WTC11 (cell line): ENCODE measurements at regions not wholly inside any gene's neighbourhood (a gene's known extent, or its start where the extent isn't known, plus 50 kb on each side); places are given as distances from the start of the nearest gene placed in this dataset.

ENCODE experiments used
- ATAC-seq: fragments of 200-7000 bp; cut with Tn5 transposase; 2 replicates; pipeline ENCODE4 v1.10.0; 2021; ENCODE audit warnings: mild to moderate bottlenecking, moderate library complexity
- CTCF ChIA-PET: fragments of 300-600 bp; sonication (Branson Sonifier 250); formaldehyde crosslinking; loops from one replicate; lab custom pipeline; 2021; ENCODE audit warnings: antibody characterized with exemption; lab: Charles Lee
- POLR2A ChIA-PET: fragments of 350-600 bp; sonication (Branson Sonifier 250); formaldehyde crosslinking; loops from one replicate; lab custom pipeline; 2021; ENCODE audit warnings: antibody characterized with exemption; lab: Charles Lee
- DNase-seq: peaks from one replicate; pipeline ENCODE4 v3.0.0; 2021; ENCODE audit warnings: low spot score
- H3K27ac Mint-ChIP-seq: 2 replicates; pipeline ENCODE4 v1.8.0; 2021; ENCODE audit warnings: mixed read lengths
- H3K27me3 Mint-ChIP-seq: 2 replicates; pipeline ENCODE4 v1.8.0; 2021; ENCODE audit warnings: low read depth, mild to moderate bottlenecking, moderate library complexity, mixed read lengths
- H3K36me3 Mint-ChIP-seq: 2 replicates; pipeline ENCODE4 v1.8.0; 2021; ENCODE audit warnings: mixed read lengths
- H3K4me1 Mint-ChIP-seq: 2 replicates; pipeline ENCODE4 v1.8.0; 2022; ENCODE audit warnings: mixed read lengths
- H3K4me3 Mint-ChIP-seq: 2 replicates; pipeline ENCODE4 v1.8.0; 2021; ENCODE audit warnings: mild to moderate bottlenecking, moderate library complexity, mixed read lengths
- H3K9me3 Mint-ChIP-seq: 2 replicates; pipeline ENCODE4 v1.8.0; 2021; ENCODE audit warnings: mixed read lengths
- AR ChIP-seq: fragments of 250-450 bp; sonication (Bioruptor Pico); IDR thresholded peaks from 2 replicates; pipeline ENCODE4 v1.9.0; 2021; ENCODE audit warnings: mild to moderate bottlenecking
- CREB1 ChIP-seq: sonication (generic); formaldehyde crosslinking; IDR thresholded peaks from 2 replicates; pipeline ENCODE4 v1.8.0; 2023; ENCODE audit warnings: mild to moderate bottlenecking, missing genetic modification reagents
- E2F1 ChIP-seq: sonication (generic); formaldehyde crosslinking; IDR thresholded peaks from 2 replicates; pipeline ENCODE4 v1.8.0; 2022; ENCODE audit warnings: mild to moderate bottlenecking, missing genetic modification reagents
- ESRRA ChIP-seq: sonication (generic); formaldehyde crosslinking; IDR thresholded peaks from 2 replicates; pipeline ENCODE4 v1.8.1; 2022; ENCODE audit warnings: mild to moderate bottlenecking, missing genetic modification reagents, borderline replicate concordance
- GABPB1 ChIP-seq: sonication (generic); formaldehyde crosslinking; IDR thresholded peaks from 2 replicates; pipeline ENCODE4 v1.8.1; 2023; ENCODE audit warnings: mild to moderate bottlenecking, missing genetic modification reagents
- MLX ChIP-seq: sonication (generic); formaldehyde crosslinking; IDR thresholded peaks from 2 replicates; pipeline ENCODE4 v1.8.1; 2023; ENCODE audit warnings: mild to moderate bottlenecking, missing genetic modification reagents, moderate library complexity
- RORB ChIP-seq: fragments of 250-450 bp; sonication (Bioruptor Pico); IDR thresholded peaks from 2 replicates; pipeline ENCODE4 v1.9.0; 2021; ENCODE audit warnings: mild to moderate bottlenecking
- SMAD3 ChIP-seq: sonication (generic); formaldehyde crosslinking; IDR thresholded peaks from 2 replicates; pipeline ENCODE4 v1.8.0; 2022; ENCODE audit warnings: missing genetic modification reagents, mild to moderate bottlenecking, borderline replicate concordance
- SMAD4 ChIP-seq: sonication (generic); formaldehyde crosslinking; IDR thresholded peaks from 2 replicates; pipeline ENCODE4 v1.8.0; 2022; ENCODE audit warnings: mild to moderate bottlenecking, missing genetic modification reagents
- TCF7 ChIP-seq: sonication (generic); formaldehyde crosslinking; IDR thresholded peaks from 2 replicates; pipeline ENCODE4 v1.8.0; 2022; ENCODE audit warnings: mild to moderate bottlenecking, low read depth, missing genetic modification reagents, moderate library complexity
- TP53 ChIP-seq: sonication (generic); formaldehyde crosslinking; IDR thresholded peaks from 2 replicates; pipeline ENCODE4 v1.8.1; 2023; ENCODE audit warnings: mild to moderate bottlenecking, missing genetic modification reagents
- ZNF416 ChIP-seq: fragments of 250-450 bp; sonication (Bioruptor Pico); IDR thresholded peaks from 2 replicates; pipeline ENCODE4 v1.9.0; 2021; ENCODE audit warnings: mild to moderate bottlenecking, inconsistent platforms
- ZNF671 ChIP-seq: fragments of 250-450 bp; sonication (Bioruptor Pico); IDR thresholded peaks from 2 replicates; pipeline ENCODE4 v1.8.0; 2021; ENCODE audit warnings: mild to moderate bottlenecking
- TF ChIP-seq, protein P1 (sequence below): sonication (generic); formaldehyde crosslinking; IDR thresholded peaks from 2 replicates; pipeline ENCODE4 v1.8.0; 2022; ENCODE audit warnings: mild to moderate bottlenecking, missing genetic modification reagents
- TF ChIP-seq, protein P2 (sequence below): sonication (generic); formaldehyde crosslinking; IDR thresholded peaks from 2 replicates; pipeline ENCODE4 v1.8.0; 2023; ENCODE audit warnings: missing genetic modification reagents
- TF ChIP-seq, protein P3 (sequence below): sonication (generic); formaldehyde crosslinking; IDR thresholded peaks from 2 replicates; pipeline ENCODE4 v1.8.1; 2023; ENCODE audit warnings: mild to moderate bottlenecking, missing genetic modification reagents, moderate library complexity
- TF ChIP-seq, protein P4 (sequence below): fragments of 250-450 bp; sonication (Bioruptor Pico); IDR thresholded peaks from 2 replicates; pipeline ENCODE4 v2.1.2; 2022; ENCODE audit warnings: mild to moderate bottlenecking, moderate library complexity
- TF ChIP-seq, protein P5 (sequence below): sonication (generic); formaldehyde crosslinking; IDR thresholded peaks from 2 replicates; pipeline ENCODE4 v1.8.0; 2022; ENCODE audit warnings: mild to moderate bottlenecking, missing genetic modification reagents

GRCh38 chr10:21293518-21294356 is 231.7 kb downstream of the SKIDA1 start:
- ChIA-PET POLR2A (interaction anchor here (0.8 to 1.6 kb wide), 4 partner anchors 11 to 232 kb away, joined by 3 to 8 read pairs (median 3); partner anchors contain the start of gene SKIDA1), CTCF (interaction anchor here (1.3 to 1.8 kb wide), 2 partner anchors 11 to 15 kb away, joined by 6 to 8 read pairs; no protein-coding TSS in a partner anchor)
- H3K36me3 Mint-ChIP-seq = peaks cover 4% of the 10 kb centered on the region
- H3K4me1 Mint-ChIP-seq = peaks cover 76% of the 10 kb centered on the region
- TF ChIP-seq AR (CRISPR knock-in tag) = no peak
- no peak for TF ChIP-seq E2F1 (CRISPR knock-in tag)
- TF ChIP-seq ESRRA (CRISPR knock-in tag) = no peak
- no peak for TF ChIP-seq RORB (CRISPR knock-in tag)
- TF ChIP-seq MLX (CRISPR knock-in tag) = no peak
- TF ChIP-seq ZNF416 (CRISPR knock-in tag) = no peak
- no peak for TF ChIP-seq TP53 (CRISPR knock-in tag)
- TF ChIP-seq ZNF671 (CRISPR knock-in tag) = no peak
- TF ChIP-seq, protein P1, sequence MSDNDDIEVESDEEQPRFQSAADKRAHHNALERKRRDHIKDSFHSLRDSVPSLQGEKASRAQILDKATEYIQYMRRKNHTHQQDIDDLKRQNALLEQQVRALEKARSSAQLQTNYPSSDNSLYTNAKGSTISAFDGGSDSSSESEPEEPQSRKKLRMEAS (CRISPR knock-in tag) = no peak
- TF ChIP-seq, protein P2, sequence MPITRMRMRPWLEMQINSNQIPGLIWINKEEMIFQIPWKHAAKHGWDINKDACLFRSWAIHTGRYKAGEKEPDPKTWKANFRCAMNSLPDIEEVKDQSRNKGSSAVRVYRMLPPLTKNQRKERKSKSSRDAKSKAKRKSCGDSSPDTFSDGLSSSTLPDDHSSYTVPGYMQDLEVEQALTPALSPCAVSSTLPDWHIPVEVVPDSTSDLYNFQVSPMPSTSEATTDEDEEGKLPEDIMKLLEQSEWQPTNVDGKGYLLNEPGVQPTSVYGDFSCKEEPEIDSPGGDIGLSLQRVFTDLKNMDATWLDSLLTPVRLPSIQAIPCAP (CRISPR knock-in tag) = no peak
- no peak for TF ChIP-seq CREB1 (CRISPR knock-in tag)
- TF ChIP-seq, protein P3, sequence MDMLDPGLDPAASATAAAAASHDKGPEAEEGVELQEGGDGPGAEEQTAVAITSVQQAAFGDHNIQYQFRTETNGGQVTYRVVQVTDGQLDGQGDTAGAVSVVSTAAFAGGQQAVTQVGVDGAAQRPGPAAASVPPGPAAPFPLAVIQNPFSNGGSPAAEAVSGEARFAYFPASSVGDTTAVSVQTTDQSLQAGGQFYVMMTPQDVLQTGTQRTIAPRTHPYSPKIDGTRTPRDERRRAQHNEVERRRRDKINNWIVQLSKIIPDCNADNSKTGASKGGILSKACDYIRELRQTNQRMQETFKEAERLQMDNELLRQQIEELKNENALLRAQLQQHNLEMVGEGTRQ (CRISPR knock-in tag) = no peak
- TF ChIP-seq, protein P4, sequence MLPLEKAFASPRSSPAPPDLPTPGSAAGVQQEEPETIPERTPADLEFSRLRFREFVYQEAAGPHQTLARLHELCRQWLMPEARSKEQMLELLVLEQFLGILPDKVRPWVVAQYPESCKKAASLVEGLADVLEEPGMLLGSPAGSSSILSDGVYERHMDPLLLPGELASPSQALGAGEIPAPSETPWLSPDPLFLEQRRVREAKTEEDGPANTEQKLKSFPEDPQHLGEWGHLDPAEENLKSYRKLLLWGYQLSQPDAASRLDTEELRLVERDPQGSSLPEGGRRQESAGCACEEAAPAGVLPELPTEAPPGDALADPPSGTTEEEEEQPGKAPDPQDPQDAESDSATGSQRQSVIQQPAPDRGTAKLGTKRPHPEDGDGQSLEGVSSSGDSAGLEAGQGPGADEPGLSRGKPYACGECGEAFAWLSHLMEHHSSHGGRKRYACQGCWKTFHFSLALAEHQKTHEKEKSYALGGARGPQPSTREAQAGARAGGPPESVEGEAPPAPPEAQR (CRISPR knock-in tag) = no peak
- no peak for TF ChIP-seq TCF7 (CRISPR knock-in tag)
- TF ChIP-seq GABPB1 (CRISPR knock-in tag) = no peak
- no peak for TF ChIP-seq SMAD4 (CRISPR knock-in tag)
- TF ChIP-seq, protein P5, sequence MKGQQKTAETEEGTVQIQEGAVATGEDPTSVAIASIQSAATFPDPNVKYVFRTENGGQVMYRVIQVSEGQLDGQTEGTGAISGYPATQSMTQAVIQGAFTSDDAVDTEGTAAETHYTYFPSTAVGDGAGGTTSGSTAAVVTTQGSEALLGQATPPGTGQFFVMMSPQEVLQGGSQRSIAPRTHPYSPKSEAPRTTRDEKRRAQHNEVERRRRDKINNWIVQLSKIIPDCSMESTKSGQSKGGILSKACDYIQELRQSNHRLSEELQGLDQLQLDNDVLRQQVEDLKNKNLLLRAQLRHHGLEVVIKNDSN (CRISPR knock-in tag) = no peak
- no peak for TF ChIP-seq SMAD3
- peak overlapping the region; percentile 96 for H3K27ac Mint-ChIP-seq
- H3K4me3 Mint-ChIP-seq = peak overlapping the region; percentile 67
- peak; percentile 30 for DNase-seq
- H3K9me3 Mint-ChIP-seq = peaks cover 9% of the 10 kb centered on the region
- H3K27me3 Mint-ChIP-seq = no peaks in the 10 kb centered on the region; the same call in 1 of the 2 replicates
- peak; percentile 43 for ATAC-seq
